GM12878 (cell line): ENCODE measurements at regions not wholly inside any gene's neighbourhood (a gene's known extent, or its start where the extent isn't known, plus 50 kb on each side); places are given as distances from the start of the nearest gene placed in this dataset.

ENCODE experiments used
- ATAC-seq: fragments of 200-7000 bp; cut with Tn5 transposase; 3 replicates; pipeline ENCODE4 v1.9.1; 2020; ENCODE audit warnings: mild to moderate bottlenecking, moderate library complexity
- BruUV-seq: library from RNA; stranded (reverse); fragments of 400-500 nt; replicated peaks from 2 replicates; lab custom pipeline; 2021; lab: Mats Ljungman, UMichigan
- CTCF ChIA-PET: fragments of 300-600 bp; sonication (Branson Sonifier 250); formaldehyde crosslinking; extraction: SDS; loops from one replicate; lab custom pipeline; 2021; ENCODE audit warnings: inconsistent platforms; lab: Yijun Ruan, JAX
- POLR2A ChIA-PET: fragments of 350-600 bp; formaldehyde crosslinking; extraction: SDS; loops from one replicate; lab custom pipeline; 2021; ENCODE audit warnings: inconsistent platforms; lab: Charles Lee
- RAD21 ChIA-PET: fragments of 300-600 bp; sonication (Branson Sonifier 250); formaldehyde crosslinking; loops from one replicate; lab custom pipeline; 2023; ENCODE audit warnings: antibody characterized with exemption; ENCODE audit not compliant: unreplicated experiment; lab: Charles Lee
- SMC1A ChIA-PET: fragments of 300-600 bp; sonication (Branson Sonifier 250); formaldehyde crosslinking; loops from one replicate; lab custom pipeline; 2023; ENCODE audit not compliant: unreplicated experiment, uncharacterized antibody; lab: Charles Lee
- DNase-seq: peaks from one replicate; pipeline ENCODE4 v3.0.0-alpha.2; 2011; ENCODE audit warnings: low read depth, low spot score
- FAIRE-seq: peaks from 3 replicates; lab custom pipeline; 2011; peaks lifted over from hg19 to GRCh38; lab: Jason Lieb, UNC
- H2AFZ ChIP-seq: 2 replicates; pipeline ENCODE4 v1.6.0; 2011; ENCODE audit warnings: low read depth, low read length, control low read depth; ENCODE audit not compliant: control insufficient read depth
- H3K27ac ChIP-seq: 2 replicates; pipeline ENCODE4 v1.5.1; 2011; ENCODE audit warnings: control low read depth; ENCODE audit not compliant: control insufficient read depth, insufficient read depth
- H3K27me3 ChIP-seq, 2 experiments: replicated peaks in 1 of 2; 2 replicates each; pipeline versions ENCODE4 v1.6.0 to v1.6.1; 2011; ENCODE audit warnings: low read length in 1 of 2; ENCODE audit not compliant: control insufficient read depth in 2 of 2, insufficient read depth in 2 of 2
- H3K36me3 ChIP-seq, 2 experiments: 2 replicates each; pipeline ENCODE4 v1.5.1; 2011; ENCODE audit warnings: low read length in 1 of 2; ENCODE audit not compliant: control insufficient read depth in 2 of 2, insufficient read depth in 2 of 2
- H3K4me1 ChIP-seq: 2 replicates; pipeline ENCODE4 v1.6.1; 2011; ENCODE audit warnings: mild to moderate bottlenecking, low read length, moderate library complexity, mixed read lengths; ENCODE audit not compliant: control insufficient read depth, insufficient read depth
- H3K4me2 ChIP-seq: 2 replicates; pipeline ENCODE4 v1.6.0; 2011; ENCODE audit warnings: control low read depth; ENCODE audit not compliant: control insufficient read depth, insufficient read depth
- H3K4me3 ChIP-seq: fragments of 200-600 bp; sonication (generic); 2 replicates; pipeline ENCODE4 v1.5.1; 2016
- H3K79me2 ChIP-seq: 2 replicates; pipeline ENCODE4 v1.6.0; 2011; ENCODE audit warnings: low read length; ENCODE audit not compliant: control insufficient read depth, insufficient read depth
- H3K9ac ChIP-seq: 2 replicates; pipeline ENCODE4 v1.8.0; 2011; ENCODE audit warnings: low read length, control low read depth, mixed read lengths; ENCODE audit not compliant: control insufficient read depth, insufficient read depth
- H3K9me3 ChIP-seq: replicated peaks from 3 replicates; pipeline ENCODE4 v1.5.1; 2011; ENCODE audit warnings: mild to moderate bottlenecking, low read length; ENCODE audit not compliant: control insufficient read depth, insufficient read depth
- H4K20me1 ChIP-seq: 2 replicates; pipeline ENCODE4 v1.6.0; 2011; ENCODE audit not compliant: control insufficient read depth, insufficient read depth
- BMI1 ChIP-seq: fragments of 450-650 bp; IDR thresholded peaks from 2 replicates; pipeline ENCODE4 v1.6.1; 2016; ENCODE audit warnings: mild to moderate bottlenecking, moderate library complexity, borderline replicate concordance
- CBX3 ChIP-seq: fragments of 200-600 bp; sonication (generic); IDR thresholded peaks from 2 replicates; pipeline ENCODE4 v1.6.1; 2016; ENCODE audit warnings: low read depth, borderline replicate concordance
- CHD1 ChIP-seq: IDR thresholded peaks from 2 replicates; pipeline ENCODE4 v1.6.1; 2012; ENCODE audit warnings: low read depth, low read length, improper control_type of control experiment
- EED ChIP-seq: sonication (generic); IDR thresholded peaks from 2 replicates; pipeline ENCODE4 v1.6.1; 2016; ENCODE audit warnings: antibody characterized with exemption, low read depth
- ETV6 ChIP-seq, 2 experiments: fragments of 450-650 bp in 1 of 2; IDR thresholded peaks in 1 of 2; conservative IDR thresholded peaks in 1 of 2; 2 replicates each; pipeline ENCODE4 v1.6.1; 2014; ENCODE audit warnings: antibody characterized with exemption in 1 of 2, borderline replicate concordance in 1 of 2, low read depth in 1 of 2, mild to moderate bottlenecking in 1 of 2, moderate library complexity in 1 of 2
- GABPA ChIP-seq: IDR thresholded peaks from 2 replicates; pipeline ENCODE4 v1.6.1; 2014; ENCODE audit warnings: antibody characterized with exemption, low read depth, mild to moderate bottlenecking, inconsistent platforms
- HDGF ChIP-seq: fragments of 450-650 bp; IDR thresholded peaks from 2 replicates; pipeline ENCODE4 v1.6.1; 2016; ENCODE audit warnings: antibody characterized with exemption
- IKZF1 ChIP-seq: fragments of 450-650 bp; conservative IDR thresholded peaks from 2 replicates; pipeline ENCODE4 v1.6.1; 2017; ENCODE audit warnings: antibody characterized with exemption, mild to moderate bottlenecking
- IRF4 ChIP-seq: IDR thresholded peaks from 2 replicates; pipeline ENCODE4 v1.6.1; 2011; ENCODE audit warnings: low read depth, low read length
- JUND ChIP-seq: IDR thresholded peaks from 2 replicates; pipeline ENCODE4 v1.6.1; 2012; ENCODE audit warnings: low read depth, mild to moderate bottlenecking, low read length, improper control_type of control experiment, moderate library complexity
- MEF2A ChIP-seq: IDR thresholded peaks from 2 replicates; pipeline ENCODE4 v1.6.1; 2011; ENCODE audit warnings: low read depth, mild to moderate bottlenecking, low read length, moderate library complexity; ENCODE audit not compliant: insufficient read depth
- MTA3 ChIP-seq: IDR thresholded peaks from 2 replicates; pipeline ENCODE4 v1.6.1; 2012; ENCODE audit warnings: low read length, inconsistent platforms, borderline replicate concordance
- MYB ChIP-seq: fragments of 150-350 bp; IDR thresholded peaks from 2 replicates; pipeline ENCODE4 v1.6.1; 2014; ENCODE audit warnings: mild to moderate bottlenecking, low read depth, low read length, borderline replicate concordance
- RUNX3 ChIP-seq: IDR thresholded peaks from 2 replicates; pipeline ENCODE4 v1.6.1; 2012; ENCODE audit warnings: low read length, inconsistent platforms
- SIN3A ChIP-seq: IDR thresholded peaks from 2 replicates; pipeline ENCODE4 v1.6.1; 2012; ENCODE audit warnings: low read depth, low read length, improper control_type of control experiment
- SUZ12 ChIP-seq: fragments of 200-600 bp; sonication (generic); IDR thresholded peaks from one replicate; pipeline ENCODE4 v1.6.1; 2018; ENCODE audit warnings: antibody characterized with exemption, mild to moderate bottlenecking; ENCODE audit not compliant: unreplicated experiment
- ZNF622 ChIP-seq: fragments of 450-650 bp; IDR thresholded peaks from 2 replicates; pipeline ENCODE4 v1.6.1; 2017; ENCODE audit warnings: mild to moderate bottlenecking, inconsistent platforms
- WGBS: methylation state at CpG from one replicate; pipeline ENCODE4 v1.1.6; 2016; ENCODE audit warnings: low lambda C conversion rate; ENCODE audit not compliant: insufficient replicate concordance, insufficient coverage; ENCODE audit errors: missing lambda C conversion rate; 5-methylcytosine and 5-hydroxymethylcytosine counted together
- in situ Hi-C: fragments of 300-500 bp; cut with MboI; formaldehyde crosslinking; loops from 9 replicates; pipeline ENCODE4 v1.14.3; 2018; ENCODE audit warnings: mixed read lengths
- intact Hi-C: fragments of 100-400 bp; cut with micrococcal nuclease; formaldehyde crosslinking; loops from one replicate; pipeline ENCODE4 v1.14.2; 2022; ENCODE audit not compliant: unreplicated experiment
- TF ChIP-seq, protein P1 (sequence below): IDR thresholded peaks from 2 replicates; pipeline ENCODE4 v1.6.1; 2012; ENCODE audit warnings: low read length, inconsistent platforms
- TF ChIP-seq, protein P2 (sequence below): fragments of 450-650 bp; IDR thresholded peaks from 2 replicates; pipeline ENCODE4 v1.6.1; 2017; ENCODE audit warnings: low read depth, mild to moderate bottlenecking, moderate library complexity
- TF ChIP-seq, protein P3 (sequence below): fragments of 450-650 bp; IDR thresholded peaks from 2 replicates; pipeline ENCODE4 v1.6.1; 2014; ENCODE audit warnings: mild to moderate bottlenecking

DNA sequence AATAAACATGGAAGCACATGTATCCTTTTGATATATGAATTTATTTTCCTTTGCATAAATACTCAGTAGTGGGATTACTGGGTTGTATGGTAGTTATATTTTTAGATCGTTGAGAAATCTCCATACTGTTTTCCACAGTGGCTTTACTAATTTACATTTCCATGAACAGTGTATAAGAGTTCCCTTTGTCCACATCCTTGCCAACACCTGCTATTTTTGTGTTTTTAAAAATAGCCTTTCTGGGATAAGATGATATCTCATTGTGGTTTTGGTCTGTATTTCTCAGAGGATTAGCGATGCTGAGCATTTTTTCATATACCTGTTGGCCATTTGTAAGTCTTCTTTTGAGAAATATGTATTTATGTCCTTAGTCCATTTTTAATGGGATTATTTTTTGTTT, 329.2 kb upstream of the KITLG start (continued):
- TF ChIP-seq, protein P1, sequence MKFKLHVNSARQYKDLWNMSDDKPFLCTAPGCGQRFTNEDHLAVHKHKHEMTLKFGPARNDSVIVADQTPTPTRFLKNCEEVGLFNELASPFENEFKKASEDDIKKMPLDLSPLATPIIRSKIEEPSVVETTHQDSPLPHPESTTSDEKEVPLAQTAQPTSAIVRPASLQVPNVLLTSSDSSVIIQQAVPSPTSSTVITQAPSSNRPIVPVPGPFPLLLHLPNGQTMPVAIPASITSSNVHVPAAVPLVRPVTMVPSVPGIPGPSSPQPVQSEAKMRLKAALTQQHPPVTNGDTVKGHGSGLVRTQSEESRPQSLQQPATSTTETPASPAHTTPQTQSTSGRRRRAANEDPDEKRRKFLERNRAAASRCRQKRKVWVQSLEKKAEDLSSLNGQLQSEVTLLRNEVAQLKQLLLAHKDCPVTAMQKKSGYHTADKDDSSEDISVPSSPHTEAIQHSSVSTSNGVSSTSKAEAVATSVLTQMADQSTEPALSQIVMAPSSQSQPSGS = no peak
- no peak for TF ChIP-seq ZNF622
- TF ChIP-seq MEF2A = no peak
- TF ChIP-seq JUND = no peak
- TF ChIP-seq GABPA = no peak

DNA sequence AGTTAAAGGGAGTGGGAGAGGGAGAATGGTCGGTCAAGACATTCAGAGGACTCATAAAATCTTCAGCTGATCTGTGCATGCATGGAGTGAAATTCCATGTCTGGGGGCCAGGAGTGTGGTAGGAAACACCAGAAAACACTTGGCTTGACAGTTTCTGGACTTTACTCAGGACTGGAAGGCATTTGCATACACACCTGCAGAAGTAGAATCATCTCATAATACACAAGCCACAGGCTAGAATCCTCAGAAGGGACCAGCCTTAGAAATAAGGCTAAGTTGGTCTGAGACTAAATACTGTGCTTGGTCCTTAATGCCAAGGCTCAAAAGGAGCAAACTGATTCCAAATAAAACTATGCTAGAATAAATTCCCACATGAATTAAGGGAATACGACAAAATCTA, 328.1 kb upstream of the KITLG start:
- no TSS peak for BruUV-seq
- DNase-seq (no peak), FAIRE-seq (no peak), ATAC-seq (no peak)
- ChIA-PET CTCF (no interaction called here), SMC1A (no interaction called here), RAD21 (no interaction called here), POLR2A (no interaction called here)
- in situ Hi-C loops (no loop called here), intact Hi-C loops (loop anchor here (2.0 kb wide), 1 partner anchor 20 kb away; no protein-coding TSS in a partner anchor)
- no peaks in the 10 kb centered on the region for H3K9me3 ChIP-seq
- no peak overlapping the region for H3K4me2 ChIP-seq
- H3K27ac ChIP-seq = no peak overlapping the region
- H4K20me1 ChIP-seq = no peaks in the 10 kb centered on the region
- no peak overlapping the region for H3K9ac ChIP-seq
- H3K79me2 ChIP-seq = no peaks in the 10 kb centered on the region
- no peaks in the 10 kb centered on the region for H3K27me3 ChIP-seq
- TF ChIP-seq MTA3 (no peak), MYB (no peak), BMI1 (no peak), CBX3 (no peak), RUNX3 (no peak), IKZF1 (no peak), HDGF (no peak), SUZ12 (no peak), CHD1 (no peak), IRF4 (no peak), SIN3A (no peak), ETV6 (conservative IDR thresholded peaks at IDR 0.05 in 1 of 2, IDR thresholded peaks at IDR 0.05 in 1 of 2; ENCODE audit: borderline replicate concordance in 1 of 2, low read depth in 1 of 2) (no peak), EED (no peak)
- TF ChIP-seq, protein P2, sequence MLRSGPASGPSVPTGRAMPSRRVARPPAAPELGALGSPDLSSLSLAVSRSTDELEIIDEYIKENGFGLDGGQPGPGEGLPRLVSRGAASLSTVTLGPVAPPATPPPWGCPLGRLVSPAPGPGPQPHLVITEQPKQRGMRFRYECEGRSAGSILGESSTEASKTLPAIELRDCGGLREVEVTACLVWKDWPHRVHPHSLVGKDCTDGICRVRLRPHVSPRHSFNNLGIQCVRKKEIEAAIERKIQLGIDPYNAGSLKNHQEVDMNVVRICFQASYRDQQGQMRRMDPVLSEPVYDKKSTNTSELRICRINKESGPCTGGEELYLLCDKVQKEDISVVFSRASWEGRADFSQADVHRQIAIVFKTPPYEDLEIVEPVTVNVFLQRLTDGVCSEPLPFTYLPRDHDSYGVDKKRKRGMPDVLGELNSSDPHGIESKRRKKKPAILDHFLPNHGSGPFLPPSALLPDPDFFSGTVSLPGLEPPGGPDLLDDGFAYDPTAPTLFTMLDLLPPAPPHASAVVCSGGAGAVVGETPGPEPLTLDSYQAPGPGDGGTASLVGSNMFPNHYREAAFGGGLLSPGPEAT = no peak
- TF ChIP-seq, protein P3, sequence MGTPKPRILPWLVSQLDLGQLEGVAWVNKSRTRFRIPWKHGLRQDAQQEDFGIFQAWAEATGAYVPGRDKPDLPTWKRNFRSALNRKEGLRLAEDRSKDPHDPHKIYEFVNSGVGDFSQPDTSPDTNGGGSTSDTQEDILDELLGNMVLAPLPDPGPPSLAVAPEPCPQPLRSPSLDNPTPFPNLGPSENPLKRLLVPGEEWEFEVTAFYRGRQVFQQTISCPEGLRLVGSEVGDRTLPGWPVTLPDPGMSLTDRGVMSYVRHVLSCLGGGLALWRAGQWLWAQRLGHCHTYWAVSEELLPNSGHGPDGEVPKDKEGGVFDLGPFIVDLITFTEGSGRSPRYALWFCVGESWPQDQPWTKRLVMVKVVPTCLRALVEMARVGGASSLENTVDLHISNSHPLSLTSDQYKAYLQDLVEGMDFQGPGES = no peak
- H3K36me3 ChIP-seq = no peaks in the 10 kb centered on the region
- H3K4me1 ChIP-seq = no peaks in the 10 kb centered on the region
- H2AFZ ChIP-seq = no peak overlapping the region
- WGBS = 0% methylated on average over 2 of the region's 2 CpGs
- no peak overlapping the region for H3K4me3 ChIP-seq
